HepG2 (cell line): ENCODE measurements at regions not wholly inside any gene's neighbourhood (a gene's known extent, or its start where the extent isn't known, plus 50 kb on each side); places are given as distances from the start of the nearest gene placed in this dataset.

ENCODE experiments used
- ATAC-seq: fragments of 200-7000 bp; cut with Tn5 transposase; 3 replicates; pipeline ENCODE4 v1.9.1; 2020; ENCODE audit warnings: mild to moderate bottlenecking, moderate library complexity
- BruUV-seq: library from RNA; stranded (reverse); fragments of 400-500 nt; replicated peaks from 2 replicates; lab custom pipeline; 2021; lab: Mats Ljungman, UMichigan
- CTCF ChIA-PET: fragments of 300-600 bp; formaldehyde crosslinking; extraction: SDS; loops from one replicate; lab custom pipeline; 2021; ENCODE audit warnings: low total read pairs, inconsistent platforms, low intra/inter-chr PET ratio; lab: Yijun Ruan, JAX
- POLR2A ChIA-PET: fragments of 350-600 bp; sonication (Branson Sonifier 250); formaldehyde crosslinking; loops from one replicate; lab custom pipeline; 2020; ENCODE audit warnings: antibody characterized with exemption, inconsistent platforms; lab: Yijun Ruan, JAX
- DNase-seq: peaks from one replicate; pipeline ENCODE4 v3.0.0-alpha.2; 2015; ENCODE audit warnings: low spot score
- FAIRE-seq: peaks from 3 replicates; lab custom pipeline; 2011; peaks lifted over from hg19 to GRCh38; lab: Jason Lieb, UNC
- H2AFZ ChIP-seq: one replicate; pipeline ENCODE4 v1.6.1; 2011; ENCODE audit warnings: low read length, inconsistent platforms
- H3K27ac ChIP-seq: fragments of 300-600 bp; 3 replicates; pipeline ENCODE4 v1.8.0; 2011; ENCODE audit warnings: mixed run types, mild to moderate bottlenecking, mixed read lengths, low read length, inconsistent platforms; ENCODE audit not compliant: insufficient read depth; ENCODE audit errors: extremely low read length
- H3K27me3 ChIP-seq, 2 experiments: fragments of 200-600 bp in 1 of 2; 2 replicates in 1 of 2; 3 replicates in 1 of 2; pipeline versions ENCODE4 v1.6.0 to v1.8.0; 2011; ENCODE audit warnings: low read length in 2 of 2, mild to moderate bottlenecking in 2 of 2, moderate library complexity in 2 of 2, inconsistent platforms in 1 of 2; ENCODE audit not compliant: insufficient read depth in 2 of 2, control insufficient read depth in 1 of 2
- H3K36me3 ChIP-seq, 2 experiments: fragments of 200-600 bp in 1 of 2; replicated peaks in 1 of 2; 2 replicates in 1 of 2; 3 replicates in 1 of 2; pipeline versions ENCODE4 v1.5.1 to v1.8.0; 2011; ENCODE audit warnings: low read length in 2 of 2, inconsistent platforms in 1 of 2; ENCODE audit not compliant: insufficient read depth in 2 of 2, control insufficient read depth in 1 of 2
- H3K4me1 ChIP-seq: 2 replicates; pipeline ENCODE4 v1.5.1; 2012; ENCODE audit warnings: low read length, inconsistent platforms; ENCODE audit not compliant: insufficient read depth
- H3K4me2 ChIP-seq: 2 replicates; pipeline ENCODE4 v1.6.0; 2011; ENCODE audit warnings: low read depth, low read length, inconsistent platforms
- H3K4me3 ChIP-seq, 3 experiments: fragments of 200-600 bp in 1 of 3; sonication (generic), shearing (Covaris generic) in 1 of 3; replicated peaks in 1 of 3; 2 replicates each; pipeline ENCODE4 v1.5.1; 2011 to 2016; ENCODE audit warnings: low read length in 3 of 3, inconsistent platforms in 2 of 3, low read depth in 2 of 3, mild to moderate bottlenecking in 2 of 3, control low read depth in 1 of 3, mixed read lengths in 1 of 3; ENCODE audit not compliant: insufficient read depth in 1 of 3
- H3K79me2 ChIP-seq: one replicate; pipeline ENCODE4 v1.6.1; 2011; ENCODE audit warnings: low read length, inconsistent platforms; ENCODE audit not compliant: insufficient read depth
- H3K9ac ChIP-seq: 2 replicates; pipeline ENCODE4 v1.6.0; 2011; ENCODE audit warnings: mild to moderate bottlenecking, low read depth, low read length, inconsistent platforms; ENCODE audit not compliant: insufficient read depth
- H3K9me3 ChIP-seq: 2 replicates; pipeline ENCODE4 v1.5.1; 2012; ENCODE audit warnings: mild to moderate bottlenecking, low read length
- H4K20me1 ChIP-seq: 2 replicates; pipeline ENCODE4 v1.6.0; 2011; ENCODE audit warnings: inconsistent platforms, mild to moderate bottlenecking, low read length, moderate library complexity; ENCODE audit not compliant: insufficient read depth
- AKAP8 ChIP-seq: sonication (generic); formaldehyde crosslinking; IDR thresholded peaks from 2 replicates; pipeline ENCODE4 v1.5.1; 2020; ENCODE audit warnings: mild to moderate bottlenecking, missing genetic modification reagents
- ATF1 ChIP-seq: IDR thresholded peaks from 2 replicates; pipeline ENCODE4 v1.6.1; 2016; ENCODE audit warnings: mild to moderate bottlenecking, control low read depth
- GTF3A ChIP-seq: sonication (generic); formaldehyde crosslinking; conservative IDR thresholded peaks from 2 replicates; pipeline ENCODE4 v1.4.0; 2020; ENCODE audit warnings: mild to moderate bottlenecking, missing genetic modification reagents
- KDM6A ChIP-seq: IDR thresholded peaks from 2 replicates; pipeline ENCODE4 v1.6.1; 2016; ENCODE audit warnings: low read depth
- MATR3 ChIP-seq: sonication (generic); formaldehyde crosslinking; IDR thresholded peaks from 2 replicates; pipeline ENCODE4 v1.4.0; 2020; ENCODE audit warnings: missing genetic modification reagents
- SRSF9 ChIP-seq: fragments of 200-400 bp; formaldehyde crosslinking; IDR thresholded peaks from 2 replicates; pipeline ENCODE4 v1.6.1; 2018; ENCODE audit warnings: borderline replicate concordance, mild to moderate bottlenecking, low read depth, low read length; ENCODE audit not compliant: insufficient read depth, poor library complexity, severe bottlenecking
- ZFAT ChIP-seq: sonication (generic); formaldehyde crosslinking; conservative IDR thresholded peaks from 2 replicates; pipeline ENCODE4 v1.8.1; 2023; ENCODE audit warnings: missing genetic modification reagents, inconsistent platforms
- ZNF253 ChIP-seq: sonication (generic); formaldehyde crosslinking; IDR thresholded peaks from 2 replicates; pipeline ENCODE4 v1.8.0; 2022; ENCODE audit warnings: mild to moderate bottlenecking, missing genetic modification reagents, borderline replicate concordance
- ZNF331 ChIP-seq: sonication (generic); formaldehyde crosslinking; IDR thresholded peaks from 2 replicates; pipeline ENCODE4 v1.4.0; 2020; ENCODE audit warnings: missing genetic modification reagents
- ZNF564 ChIP-seq: sonication (generic); formaldehyde crosslinking; IDR thresholded peaks from 2 replicates; pipeline ENCODE4 v1.8.1; 2023; ENCODE audit warnings: mild to moderate bottlenecking, missing genetic modification reagents
- ZNF607 ChIP-seq: sonication (generic); formaldehyde crosslinking; IDR thresholded peaks from 2 replicates; pipeline ENCODE4 v1.5.1; 2020; ENCODE audit warnings: missing genetic modification reagents, mild to moderate bottlenecking, borderline replicate concordance
- ZNF839 ChIP-seq: sonication (generic); formaldehyde crosslinking; IDR thresholded peaks from 2 replicates; pipeline ENCODE4 v1.4.0; 2020; ENCODE audit warnings: missing genetic modification reagents, mild to moderate bottlenecking, borderline replicate concordance
- whole genome bisulfite sequencing: methylation state at CpG from one replicate; pipeline ENCODE4 v1.1.6; 2017; ENCODE audit warnings: low lambda C conversion rate; 5-methylcytosine and 5-hydroxymethylcytosine counted together
- in situ Hi-C: cut with HindIII; loops from 2 replicates; pipeline ENCODE4 v1.10.0; 2017; ENCODE audit warnings: low pct_unique_long_range_greater_than_20kb; ENCODE audit not compliant: extremely low pct_ligation_motif_present
- intact Hi-C: fragments of 100-400 bp; cut with micrococcal nuclease; formaldehyde crosslinking; loops from one replicate; pipeline ENCODE4 v1.10.0; 2022; ENCODE audit not compliant: unreplicated experiment
- TF ChIP-seq, protein P1 (sequence below): sonication (generic); formaldehyde crosslinking; IDR thresholded peaks from 2 replicates; pipeline ENCODE4 v1.5.0; 2020; ENCODE audit warnings: missing genetic modification reagents
- TF ChIP-seq, protein P2 (sequence below): sonication (generic); formaldehyde crosslinking; IDR thresholded peaks from 2 replicates; pipeline ENCODE4 v1.4.0; 2020; ENCODE audit warnings: missing genetic modification reagents; ENCODE audit errors: not compliant biosample characterization

DNA sequence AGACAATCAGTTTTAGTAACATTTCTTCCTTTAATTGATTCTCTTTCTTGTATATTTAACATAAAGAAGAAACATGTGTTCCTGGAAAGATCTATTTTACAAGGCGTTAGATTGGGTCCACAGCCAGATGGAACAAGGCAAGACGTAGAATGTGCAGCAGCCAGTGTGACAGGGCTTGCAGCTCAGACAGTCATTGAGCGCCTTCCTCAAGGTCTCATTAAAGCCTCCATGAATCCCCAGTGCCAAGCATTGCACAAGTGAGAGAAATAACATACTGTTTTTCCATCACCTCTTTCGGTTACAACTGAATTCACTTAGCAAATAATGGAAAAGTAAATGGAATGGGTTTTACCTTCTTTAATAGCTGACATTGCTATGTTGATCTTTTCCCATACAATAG, 292.5 kb downstream of the USP46 start:
- no peak for TF ChIP-seq ZNF253 (CRISPR knock-in tag)
- no peak for TF ChIP-seq ZNF839 (CRISPR knock-in tag)
- TF ChIP-seq ZNF331 (CRISPR knock-in tag), result no peak
- no peak for TF ChIP-seq ZNF564 (CRISPR knock-in tag)
- no peak for TF ChIP-seq ATF1 (CRISPR knock-in tag)
- TF ChIP-seq ZFAT (CRISPR knock-in tag), result no peak
- TF ChIP-seq, protein P1, sequence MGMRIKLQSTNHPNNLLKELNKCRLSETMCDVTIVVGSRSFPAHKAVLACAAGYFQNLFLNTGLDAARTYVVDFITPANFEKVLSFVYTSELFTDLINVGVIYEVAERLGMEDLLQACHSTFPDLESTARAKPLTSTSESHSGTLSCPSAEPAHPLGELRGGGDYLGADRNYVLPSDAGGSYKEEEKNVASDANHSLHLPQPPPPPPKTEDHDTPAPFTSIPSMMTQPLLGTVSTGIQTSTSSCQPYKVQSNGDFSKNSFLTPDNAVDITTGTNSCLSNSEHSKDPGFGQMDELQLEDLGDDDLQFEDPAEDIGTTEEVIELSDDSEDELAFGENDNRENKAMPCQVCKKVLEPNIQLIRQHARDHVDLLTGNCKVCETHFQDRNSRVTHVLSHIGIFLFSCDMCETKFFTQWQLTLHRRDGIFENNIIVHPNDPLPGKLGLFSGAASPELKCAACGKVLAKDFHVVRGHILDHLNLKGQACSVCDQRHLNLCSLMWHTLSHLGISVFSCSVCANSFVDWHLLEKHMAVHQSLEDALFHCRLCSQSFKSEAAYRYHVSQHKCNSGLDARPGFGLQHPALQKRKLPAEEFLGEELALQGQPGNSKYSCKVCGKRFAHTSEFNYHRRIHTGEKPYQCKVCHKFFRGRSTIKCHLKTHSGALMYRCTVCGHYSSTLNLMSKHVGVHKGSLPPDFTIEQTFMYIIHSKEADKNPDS (CRISPR knock-in tag), result no peak
- no peak for TF ChIP-seq SRSF9
- TF ChIP-seq, protein P2, sequence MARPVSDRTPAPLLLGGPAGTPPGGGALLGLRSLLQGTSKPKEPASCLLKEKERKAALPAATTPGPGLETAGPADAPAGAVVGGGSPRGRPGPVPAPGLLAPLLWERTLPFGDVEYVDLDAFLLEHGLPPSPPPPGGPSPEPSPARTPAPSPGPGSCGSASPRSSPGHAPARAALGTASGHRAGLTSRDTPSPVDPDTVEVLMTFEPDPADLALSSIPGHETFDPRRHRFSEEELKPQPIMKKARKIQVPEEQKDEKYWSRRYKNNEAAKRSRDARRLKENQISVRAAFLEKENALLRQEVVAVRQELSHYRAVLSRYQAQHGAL, result no peak
- no peak for TF ChIP-seq AKAP8 (CRISPR knock-in tag)
- TF ChIP-seq KDM6A (CRISPR knock-in tag), result no peak
- TF ChIP-seq GTF3A (CRISPR knock-in tag), result no peak
- no peak for TF ChIP-seq MATR3 (CRISPR knock-in tag)
- no peak for TF ChIP-seq ZNF607 (CRISPR knock-in tag)
- TF ChIP-seq, all 625 proteins: peak for 0

More for the DNA sequence above, 292.5 kb downstream of the USP46 start:
- no peak for ATAC-seq
- Histone ChIP-seq H3K4me3 (no peak overlapping the region), H3K4me2 (no peak overlapping the region), H3K9me3 (no peaks in the 10 kb centered on the region), H3K27ac (no peak overlapping the region), H3K27me3 (no peaks in the 10 kb centered on the region), H4K20me1 (no peaks in the 10 kb centered on the region), H3K36me3 (no peaks in the 10 kb centered on the region), H2AFZ (no peak overlapping the region), H3K4me1 (peaks cover 32% of the 10 kb centered on the region), H3K9ac (no peak overlapping the region), H3K79me2 (no peaks in the 10 kb centered on the region)
- in situ Hi-C loops (no loop called here), intact Hi-C loops (loop anchor here (5.0 kb wide), 1 partner anchor 134 kb away; no protein-coding TSS in a partner anchor)
- ChIA-PET CTCF (no interaction called here), POLR2A (no interaction called here)
- no TSS peak for BruUV-seq
- no peak for DNase-seq
- 40% methylated on average over 4 of the region's 4 CpGs for WGBS
- FAIRE-seq, result no peak
